ENCODE measurements at regions not wholly inside any gene's neighbourhood (a gene's known extent, or its start where the extent isn't known, plus 50 kb on each side); places are given as distances from the start of the nearest gene placed in this dataset.

- no peak for TF ChIP-seq CTCF (IDR thresholded peaks at IDR 0.05)
- no peak for TF ChIP-seq POLR2A (IDR thresholded peaks at IDR 0.05)
These were observed 83.6 kb upstream of the CYP1B1 start for GRCh38 chr2:38159597-38159996.
